Coronary artery (tissue), 2 donors: ENCODE measurements at regions not wholly inside any gene's neighbourhood (a gene's known extent, or its start where the extent isn't known, plus 50 kb on each side); places are given as distances from the start of the nearest gene placed in this dataset.

Experiments
- DNase-seq: peaks from one replicate; pipeline ENCODE4 v3.0.0-alpha.2; 2017; ENCODE audit warnings: low spot score
- H3K27ac ChIP-seq, 2 donors: fragments of 200-600 bp; sonication (generic); one replicate each; pipeline ENCODE4 v1.5.1; 2016 to 2019
- H3K4me3 ChIP-seq: fragments of 200-600 bp; sonication (generic); 2 replicates; pipeline ENCODE4 v1.5.1; 2016; ENCODE audit warnings: mild to moderate bottlenecking, moderate library complexity
- CTCF ChIP-seq: fragments of 200-600 bp; sonication (generic); IDR thresholded peaks from one replicate; pipeline ENCODE4 v1.5.1; 2019; ENCODE audit warnings: antibody characterized with exemption

GRCh38 chr10:10310498-10310897 is 707.2 kb upstream of the CELF2 start:
- Histone ChIP-seq H3K27ac (no peak overlapping the region), H3K4me3 (no peak overlapping the region)
- no peak for DNase-seq
- no peak for TF ChIP-seq CTCF

- no peak for DNase-seq
- no peak overlapping the region for H3K4me3 ChIP-seq
- TF ChIP-seq CTCF, result no peak
- no peak overlapping the region for H3K27ac ChIP-seq
These were observed 705.7 kb upstream of the CELF2 start for GRCh38 chr10:10311966-10312365.

- Histone ChIP-seq H3K27ac (no peak overlapping the region), H3K4me3 (no peak overlapping the region)
- no peak for DNase-seq
- TF ChIP-seq CTCF, result no peak
These were observed 704.4 kb upstream of the CELF2 start for GRCh38 chr10:10313149-10313835.

GRCh38 chr10:10314626-10315025 is 703.0 kb upstream of the CELF2 start:
- Histone ChIP-seq H3K27ac (no peak overlapping the region), H3K4me3 (no peak overlapping the region)
- TF ChIP-seq CTCF, result no peak
- DNase-seq, result no peak

GRCh38 chr10:10315989-10316388 is 701.7 kb upstream of the CELF2 start:
- no peak for DNase-seq
- H3K4me3 ChIP-seq, result no peak overlapping the region
- H3K27ac ChIP-seq, result no peak overlapping the region
- TF ChIP-seq CTCF, result no peak

GRCh38 chr10:10317151-10317550 is 700.5 kb upstream of the CELF2 start:
- no peak for DNase-seq
- H3K4me3 ChIP-seq, result no peak overlapping the region
- no peak overlapping the region for H3K27ac ChIP-seq
- no peak for TF ChIP-seq CTCF

GRCh38 chr10:10318856-10319255 is 698.8 kb upstream of the CELF2 start:
- DNase-seq, result no peak
- H3K27ac ChIP-seq, result no peak overlapping the region
- no peak for TF ChIP-seq CTCF
- no peak overlapping the region for H3K4me3 ChIP-seq
